ENCODE measurements at regions not wholly inside any gene's neighbourhood (a gene's known extent, or its start where the extent isn't known, plus 50 kb on each side); places are given as distances from the start of the nearest gene placed in this dataset.

DNA sequence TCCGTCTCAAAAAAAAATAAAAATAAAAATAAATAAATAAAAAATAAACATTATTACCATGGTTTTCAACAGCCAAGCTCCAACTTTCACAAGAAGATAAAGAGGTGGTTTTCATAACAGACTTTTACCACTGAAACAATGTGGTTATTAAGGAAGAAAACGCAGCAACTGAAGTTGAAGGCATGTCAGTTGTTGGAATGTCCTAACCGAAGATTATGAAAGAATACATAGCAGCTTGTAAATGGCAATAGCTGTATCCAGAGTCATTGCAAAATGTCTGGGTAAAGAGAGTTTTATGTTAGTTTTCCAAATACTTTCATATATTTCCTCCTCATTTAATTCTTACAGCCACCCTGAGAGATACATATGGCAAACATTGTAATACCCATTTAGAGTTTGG is 161.6 kb upstream of the MARCKS start:
- Histone ChIP-seq H3K27ac (ENCODE audit: low read depth in 2 of 2, low read length in 1 of 2) (no peak overlapping the region), H2AFZ (ENCODE audit: low read depth) (no peak overlapping the region), H3K9ac (no peak overlapping the region), H3K9me2 (no peaks in the 10 kb centered on the region), H4K20me1 (ENCODE audit: insufficient read depth) (no peaks in the 10 kb centered on the region), H3K4me2 (no peak overlapping the region), H3F3A (replicated peaks; ENCODE audit: insufficient read depth) (peaks cover 12% of the 10 kb centered on the region), H3K4me3 (ENCODE audit: low read depth in 2 of 2, low read length in 1 of 2) (no peak overlapping the region), H3K4me1 (ENCODE audit: control insufficient read depth in 1 of 2, insufficient read depth in 2 of 2, low read depth in 1 of 2, low read length in 1 of 2) (no peaks in the 10 kb centered on the region; a peak in 1 of 4 replicates), H3K79me2 (ENCODE audit: insufficient read depth) (no peaks in the 10 kb centered on the region), H3K27me3 (ENCODE audit: insufficient read depth) (no peaks in the 10 kb centered on the region), H3K9me3 (no peaks in the 10 kb centered on the region), H3K36me3 (replicated peaks in 1 of 2; ENCODE audit: control insufficient read depth in 1 of 2, insufficient read depth in 2 of 2, low read length in 1 of 2) (no peaks in the 10 kb centered on the region)
- POLR2A ChIA-PET, result no interaction called here
- CTCF ChIA-PET, result no interaction called here
- no peak for TF ChIP-seq GATA2 (CRISPR knock-in tag; IDR thresholded peaks at IDR 0.05)
- no peak for TF ChIP-seq GABPA (IDR thresholded peaks at IDR 0.05; ENCODE audit: low read depth)
- TF ChIP-seq SMC3 (IDR thresholded peaks at IDR 0.05; ENCODE audit: low read depth, low read length), result no peak
- TF ChIP-seq, protein P1, sequence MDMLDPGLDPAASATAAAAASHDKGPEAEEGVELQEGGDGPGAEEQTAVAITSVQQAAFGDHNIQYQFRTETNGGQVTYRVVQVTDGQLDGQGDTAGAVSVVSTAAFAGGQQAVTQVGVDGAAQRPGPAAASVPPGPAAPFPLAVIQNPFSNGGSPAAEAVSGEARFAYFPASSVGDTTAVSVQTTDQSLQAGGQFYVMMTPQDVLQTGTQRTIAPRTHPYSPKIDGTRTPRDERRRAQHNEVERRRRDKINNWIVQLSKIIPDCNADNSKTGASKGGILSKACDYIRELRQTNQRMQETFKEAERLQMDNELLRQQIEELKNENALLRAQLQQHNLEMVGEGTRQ (IDR thresholded peaks at IDR 0.05; ENCODE audit: borderline replicate concordance, low read depth, low read length), result no peak
- TF ChIP-seq RCOR1 (IDR thresholded peaks at IDR 0.05; ENCODE audit: low read length), result no peak
- no peak for TF ChIP-seq POLR2AphosphoS5 (IDR thresholded peaks at IDR 0.05; ENCODE audit: low read depth, low read length)
- no peak for TF ChIP-seq SIN3A (IDR thresholded peaks at IDR 0.05; ENCODE audit: borderline replicate concordance, low read depth, low read length)
- TF ChIP-seq YY1 (IDR thresholded peaks at IDR 0.05; ENCODE audit: low read depth), result no peak
- TF ChIP-seq, protein P2, sequence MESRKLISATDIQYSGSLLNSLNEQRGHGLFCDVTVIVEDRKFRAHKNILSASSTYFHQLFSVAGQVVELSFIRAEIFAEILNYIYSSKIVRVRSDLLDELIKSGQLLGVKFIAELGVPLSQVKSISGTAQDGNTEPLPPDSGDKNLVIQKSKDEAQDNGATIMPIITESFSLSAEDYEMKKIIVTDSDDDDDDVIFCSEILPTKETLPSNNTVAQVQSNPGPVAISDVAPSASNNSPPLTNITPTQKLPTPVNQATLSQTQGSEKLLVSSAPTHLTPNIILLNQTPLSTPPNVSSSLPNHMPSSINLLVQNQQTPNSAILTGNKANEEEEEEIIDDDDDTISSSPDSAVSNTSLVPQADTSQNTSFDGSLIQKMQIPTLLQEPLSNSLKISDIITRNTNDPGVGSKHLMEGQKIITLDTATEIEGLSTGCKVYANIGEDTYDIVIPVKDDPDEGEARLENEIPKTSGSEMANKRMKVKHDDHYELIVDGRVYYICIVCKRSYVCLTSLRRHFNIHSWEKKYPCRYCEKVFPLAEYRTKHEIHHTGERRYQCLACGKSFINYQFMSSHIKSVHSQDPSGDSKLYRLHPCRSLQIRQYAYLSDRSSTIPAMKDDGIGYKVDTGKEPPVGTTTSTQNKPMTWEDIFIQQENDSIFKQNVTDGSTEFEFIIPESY (IDR thresholded peaks at IDR 0.05; ENCODE audit: borderline replicate concordance, low read depth), result no peak
- TF ChIP-seq, protein P3, sequence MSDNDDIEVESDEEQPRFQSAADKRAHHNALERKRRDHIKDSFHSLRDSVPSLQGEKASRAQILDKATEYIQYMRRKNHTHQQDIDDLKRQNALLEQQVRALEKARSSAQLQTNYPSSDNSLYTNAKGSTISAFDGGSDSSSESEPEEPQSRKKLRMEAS (IDR thresholded peaks at IDR 0.05; ENCODE audit: low read depth), result no peak
- TF ChIP-seq RXRA (IDR thresholded peaks at IDR 0.05; ENCODE audit: borderline replicate concordance, low read depth), result no peak
- TF ChIP-seq, protein P4, sequence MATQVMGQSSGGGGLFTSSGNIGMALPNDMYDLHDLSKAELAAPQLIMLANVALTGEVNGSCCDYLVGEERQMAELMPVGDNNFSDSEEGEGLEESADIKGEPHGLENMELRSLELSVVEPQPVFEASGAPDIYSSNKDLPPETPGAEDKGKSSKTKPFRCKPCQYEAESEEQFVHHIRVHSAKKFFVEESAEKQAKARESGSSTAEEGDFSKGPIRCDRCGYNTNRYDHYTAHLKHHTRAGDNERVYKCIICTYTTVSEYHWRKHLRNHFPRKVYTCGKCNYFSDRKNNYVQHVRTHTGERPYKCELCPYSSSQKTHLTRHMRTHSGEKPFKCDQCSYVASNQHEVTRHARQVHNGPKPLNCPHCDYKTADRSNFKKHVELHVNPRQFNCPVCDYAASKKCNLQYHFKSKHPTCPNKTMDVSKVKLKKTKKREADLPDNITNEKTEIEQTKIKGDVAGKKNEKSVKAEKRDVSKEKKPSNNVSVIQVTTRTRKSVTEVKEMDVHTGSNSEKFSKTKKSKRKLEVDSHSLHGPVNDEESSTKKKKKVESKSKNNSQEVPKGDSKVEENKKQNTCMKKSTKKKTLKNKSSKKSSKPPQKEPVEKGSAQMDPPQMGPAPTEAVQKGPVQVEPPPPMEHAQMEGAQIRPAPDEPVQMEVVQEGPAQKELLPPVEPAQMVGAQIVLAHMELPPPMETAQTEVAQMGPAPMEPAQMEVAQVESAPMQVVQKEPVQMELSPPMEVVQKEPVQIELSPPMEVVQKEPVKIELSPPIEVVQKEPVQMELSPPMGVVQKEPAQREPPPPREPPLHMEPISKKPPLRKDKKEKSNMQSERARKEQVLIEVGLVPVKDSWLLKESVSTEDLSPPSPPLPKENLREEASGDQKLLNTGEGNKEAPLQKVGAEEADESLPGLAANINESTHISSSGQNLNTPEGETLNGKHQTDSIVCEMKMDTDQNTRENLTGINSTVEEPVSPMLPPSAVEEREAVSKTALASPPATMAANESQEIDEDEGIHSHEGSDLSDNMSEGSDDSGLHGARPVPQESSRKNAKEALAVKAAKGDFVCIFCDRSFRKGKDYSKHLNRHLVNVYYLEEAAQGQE (IDR thresholded peaks at IDR 0.05; ENCODE audit: low read depth, low read length), result no peak
- TF ChIP-seq TCF12 (IDR thresholded peaks at IDR 0.05), result no peak
- no peak for TF ChIP-seq NRF1 (IDR thresholded peaks at IDR 0.05; ENCODE audit: low read depth, low read length)
- TF ChIP-seq, protein P5, sequence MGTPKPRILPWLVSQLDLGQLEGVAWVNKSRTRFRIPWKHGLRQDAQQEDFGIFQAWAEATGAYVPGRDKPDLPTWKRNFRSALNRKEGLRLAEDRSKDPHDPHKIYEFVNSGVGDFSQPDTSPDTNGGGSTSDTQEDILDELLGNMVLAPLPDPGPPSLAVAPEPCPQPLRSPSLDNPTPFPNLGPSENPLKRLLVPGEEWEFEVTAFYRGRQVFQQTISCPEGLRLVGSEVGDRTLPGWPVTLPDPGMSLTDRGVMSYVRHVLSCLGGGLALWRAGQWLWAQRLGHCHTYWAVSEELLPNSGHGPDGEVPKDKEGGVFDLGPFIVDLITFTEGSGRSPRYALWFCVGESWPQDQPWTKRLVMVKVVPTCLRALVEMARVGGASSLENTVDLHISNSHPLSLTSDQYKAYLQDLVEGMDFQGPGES (IDR thresholded peaks at IDR 0.05; ENCODE audit: low read depth, low read length), result no peak
- TF ChIP-seq ELF1 (IDR thresholded peaks at IDR 0.05), result no peak
- no peak for TF ChIP-seq TAF1 (IDR thresholded peaks at IDR 0.05; ENCODE audit: borderline replicate concordance, low read depth, low read length)
- no peak for TF ChIP-seq JUND (IDR thresholded peaks at IDR 0.05)
- no peak for TF ChIP-seq RFX5 (IDR thresholded peaks at IDR 0.05; ENCODE audit: low read length)
- no peak for DNase-seq
- 93% methylated on average over 3 of the region's 3 CpGs for WGBS (ENCODE audit: low lambda C conversion rate)

Data from SK-N-SH (cell line).